ENCODE measurements at regions not wholly inside any gene's neighbourhood (a gene's known extent, or its start where the extent isn't known, plus 50 kb on each side); places are given as distances from the start of the nearest gene placed in this dataset.

- H3K27ac ChIP-seq (ENCODE audit: low read depth, low read length): no peak overlapping the region
Measured at GRCh38 chr2:88810488-88810887, 119.0 kb downstream of the RPIA start.

DNA sequence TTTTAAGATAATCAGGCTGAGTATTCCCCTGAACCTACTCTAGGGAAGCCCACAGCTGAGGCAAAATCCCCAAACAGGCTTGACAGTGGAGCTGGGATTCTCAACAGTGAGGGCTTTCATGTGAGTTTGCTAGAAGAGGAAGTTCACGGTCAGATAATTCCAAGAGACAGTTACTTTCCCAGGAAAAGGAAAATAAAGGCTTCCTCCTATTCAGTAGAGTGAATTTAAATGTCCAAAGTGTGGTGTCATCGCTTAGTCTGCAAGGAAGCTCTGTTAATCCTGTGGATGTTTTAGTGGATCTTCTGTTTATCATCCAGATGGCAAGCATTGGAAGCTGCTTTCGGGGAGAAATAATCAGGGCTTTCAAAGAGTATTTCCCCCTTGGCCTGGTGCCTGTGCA lies 119.8 kb downstream of the RPIA start:
- Histone ChIP-seq H4K5ac (ENCODE audit: low read length) (no peak overlapping the region), H3K79me2 (ENCODE audit: control insufficient read depth, insufficient read depth, low read length) (no peaks in the 10 kb centered on the region), H3K23ac (ENCODE audit: low read length) (no peak overlapping the region), H3K4ac (ENCODE audit: low read depth, low read length) (no peak overlapping the region), H3K56ac (ENCODE audit: low read length) (no peak overlapping the region), H4K8ac (ENCODE audit: low read depth, low read length) (no peak overlapping the region), H2BK120ac (ENCODE audit: low read depth, low read length) (no peak overlapping the region), H2BK15ac (replicated peaks; ENCODE audit: low read depth) (no peak overlapping the region), H3K9ac (ENCODE audit: low read length) (no peak overlapping the region), H3K79me1 (ENCODE audit: low read length) (no peaks in the 10 kb centered on the region), H3K4me1 (ENCODE audit: control insufficient read depth, low read depth, low read length) (no peaks in the 10 kb centered on the region), H3K36me3 (ENCODE audit: control insufficient read depth, insufficient read depth, low read length) (no peaks in the 10 kb centered on the region), H3K27me3 (ENCODE audit: insufficient read depth, low read length, poor library complexity) (no peaks in the 10 kb centered on the region), H2AK5ac (ENCODE audit: low read length) (no peak overlapping the region), H2BK5ac (ENCODE audit: low read length) (no peak overlapping the region), H3K18ac (ENCODE audit: low read length) (no peak overlapping the region), H3K4me3 (ENCODE audit: low read length) (no peak overlapping the region), H3K4me2 (ENCODE audit: low read length) (no peak overlapping the region), H3K27ac (ENCODE audit: low read depth, low read length) (no peak overlapping the region)
- no peak for DNase-seq
- no CpG with 5 or more reads among the region's 3 CpGs for WGBS (ENCODE audit: extremely low coverage, insufficient coverage, low lambda C conversion rate)

More at GRCh38 chr2:88810488-88810887, 119.0 kb downstream of the RPIA start:
- Histone ChIP-seq H2BK15ac (replicated peaks; ENCODE audit: low read depth) (no peak overlapping the region), H3K4ac (ENCODE audit: low read depth, low read length) (no peak overlapping the region), H2AK5ac (ENCODE audit: low read length) (no peak overlapping the region), H4K8ac (ENCODE audit: low read depth, low read length) (no peak overlapping the region), H3K4me2 (ENCODE audit: low read length) (no peak overlapping the region), H3K27me3 (ENCODE audit: insufficient read depth, low read length, poor library complexity) (no peaks in the 10 kb centered on the region), H3K56ac (ENCODE audit: low read length) (no peak overlapping the region), H3K23ac (ENCODE audit: low read length) (no peak overlapping the region), H3K9ac (ENCODE audit: low read length) (no peak overlapping the region), H3K79me2 (ENCODE audit: control insufficient read depth, insufficient read depth, low read length) (no peaks in the 10 kb centered on the region), H3K79me1 (ENCODE audit: low read length) (no peaks in the 10 kb centered on the region), H3K4me3 (ENCODE audit: low read length) (no peak overlapping the region), H3K36me3 (ENCODE audit: control insufficient read depth, insufficient read depth, low read length) (no peaks in the 10 kb centered on the region), H3K4me1 (ENCODE audit: control insufficient read depth, low read depth, low read length) (no peaks in the 10 kb centered on the region), H2BK120ac (ENCODE audit: low read depth, low read length) (no peak overlapping the region), H2BK5ac (ENCODE audit: low read length) (no peak overlapping the region), H3K18ac (ENCODE audit: low read length) (no peak overlapping the region), H4K5ac (ENCODE audit: low read length) (no peak overlapping the region)
- no peak for DNase-seq
- no CpG with 5 or more reads among the region's 8 CpGs for WGBS (ENCODE audit: extremely low coverage, insufficient coverage, low lambda C conversion rate)

DNA sequence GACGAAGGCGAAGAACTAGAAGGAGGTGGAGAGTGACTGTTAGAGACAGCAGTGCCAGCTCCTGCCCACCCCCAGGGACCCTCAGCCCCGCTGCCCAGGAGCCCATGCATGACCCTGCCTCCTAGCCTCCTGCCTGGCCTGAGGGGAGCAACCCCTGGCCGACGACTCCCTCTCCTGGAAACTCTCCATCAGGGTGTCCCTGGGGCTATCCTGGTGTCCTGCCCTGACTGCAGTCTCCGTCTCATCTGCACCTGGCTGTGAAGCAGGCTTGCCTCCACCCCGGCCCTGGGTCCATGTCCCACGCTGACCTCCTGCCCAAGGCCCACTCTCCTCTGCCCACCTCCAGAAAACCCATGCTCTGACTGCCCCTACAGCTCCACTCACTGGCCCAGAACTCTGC lies 120.2 kb downstream of the RPIA start:
- H3K27ac ChIP-seq (ENCODE audit: low read depth, low read length): no peak overlapping the region
- no peak for DNase-seq
- H4K5ac ChIP-seq (ENCODE audit: low read length): no peak overlapping the region
- no peak overlapping the region for H3K4me2 ChIP-seq (ENCODE audit: low read length)
- H2AK5ac ChIP-seq (ENCODE audit: low read length): no peak overlapping the region
- H3K4me1 ChIP-seq (ENCODE audit: control insufficient read depth, low read depth, low read length): no peaks in the 10 kb centered on the region
- no CpG with 5 or more reads among the region's 8 CpGs for WGBS (ENCODE audit: extremely low coverage, insufficient coverage, low lambda C conversion rate)
- H3K23ac ChIP-seq (ENCODE audit: low read length): no peak overlapping the region
- H3K79me1 ChIP-seq (ENCODE audit: low read length): no peaks in the 10 kb centered on the region
- no peak overlapping the region for H3K4ac ChIP-seq (ENCODE audit: low read depth, low read length)
- H2BK15ac ChIP-seq (replicated peaks; ENCODE audit: low read depth): no peak overlapping the region
- H3K79me2 ChIP-seq (ENCODE audit: control insufficient read depth, insufficient read depth, low read length): no peaks in the 10 kb centered on the region
- no peak overlapping the region for H3K18ac ChIP-seq (ENCODE audit: low read length)
- no peak overlapping the region for H4K8ac ChIP-seq (ENCODE audit: low read depth, low read length)
- no peak overlapping the region for H3K56ac ChIP-seq (ENCODE audit: low read length)
- H3K9ac ChIP-seq (ENCODE audit: low read length): no peak overlapping the region
- no peak overlapping the region for H2BK120ac ChIP-seq (ENCODE audit: low read depth, low read length)
- H3K27me3 ChIP-seq (ENCODE audit: insufficient read depth, low read length, poor library complexity): no peaks in the 10 kb centered on the region
- H2BK5ac ChIP-seq (ENCODE audit: low read length): no peak overlapping the region
- no peak overlapping the region for H3K4me3 ChIP-seq (ENCODE audit: low read length)
- no peaks in the 10 kb centered on the region for H3K36me3 ChIP-seq (ENCODE audit: control insufficient read depth, insufficient read depth, low read length)

DNA sequence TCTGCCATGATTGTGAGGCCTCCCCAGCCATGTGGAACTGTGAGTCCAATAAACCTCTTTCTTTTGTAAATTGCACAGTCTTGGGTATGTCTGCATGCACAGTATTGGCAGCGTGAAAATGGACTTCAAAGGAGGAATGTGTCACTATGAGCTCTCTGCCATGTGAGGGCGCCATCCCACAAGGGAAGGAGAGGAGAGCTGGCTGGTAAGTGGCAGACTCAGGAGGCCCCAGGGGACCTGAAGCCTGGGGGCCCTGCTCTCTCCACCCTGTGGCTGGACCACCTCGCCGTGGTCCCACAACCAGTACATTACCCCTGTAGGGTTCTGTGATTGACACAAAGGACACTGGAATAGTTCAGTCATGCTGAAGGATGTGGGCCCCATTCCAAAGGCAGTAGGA lies 122.1 kb downstream of the RPIA start:
- Histone ChIP-seq H3K18ac (ENCODE audit: low read length) (no peak overlapping the region), H3K4me1 (ENCODE audit: control insufficient read depth, low read depth, low read length) (no peaks in the 10 kb centered on the region), H3K79me2 (ENCODE audit: control insufficient read depth, insufficient read depth, low read length) (no peaks in the 10 kb centered on the region), H4K5ac (ENCODE audit: low read length) (no peak overlapping the region), H3K36me3 (ENCODE audit: control insufficient read depth, insufficient read depth, low read length) (no peaks in the 10 kb centered on the region), H3K23ac (ENCODE audit: low read length) (no peak overlapping the region), H3K4me2 (ENCODE audit: low read length) (no peak overlapping the region), H3K27ac (ENCODE audit: low read depth, low read length) (no peak overlapping the region), H3K27me3 (ENCODE audit: insufficient read depth, low read length, poor library complexity) (no peaks in the 10 kb centered on the region), H3K4ac (ENCODE audit: low read depth, low read length) (no peak overlapping the region), H2AK5ac (ENCODE audit: low read length) (no peak overlapping the region), H2BK120ac (ENCODE audit: low read depth, low read length) (no peak overlapping the region), H4K8ac (ENCODE audit: low read depth, low read length) (no peak overlapping the region), H3K4me3 (ENCODE audit: low read length) (no peak overlapping the region), H2BK15ac (replicated peaks; ENCODE audit: low read depth) (no peak overlapping the region), H3K9ac (ENCODE audit: low read length) (no peak overlapping the region), H2BK5ac (ENCODE audit: low read length) (no peak overlapping the region), H3K56ac (ENCODE audit: low read length) (no peak overlapping the region), H3K79me1 (ENCODE audit: low read length) (no peaks in the 10 kb centered on the region)
- WGBS (ENCODE audit: extremely low coverage, insufficient coverage, low lambda C conversion rate): no CpG with 5 or more reads among the region's 4 CpGs
- no peak for DNase-seq

- no peak overlapping the region for H4K8ac ChIP-seq (ENCODE audit: low read depth, low read length)
- H2BK15ac ChIP-seq (replicated peaks; ENCODE audit: low read depth): no peak overlapping the region
- H3K27ac ChIP-seq (ENCODE audit: low read depth, low read length): no peak overlapping the region
- H2AK5ac ChIP-seq (ENCODE audit: low read length): no peak overlapping the region
- no peak for DNase-seq
- H3K56ac ChIP-seq (ENCODE audit: low read length): no peak overlapping the region
- H3K79me1 ChIP-seq (ENCODE audit: low read length): no peaks in the 10 kb centered on the region
- H2BK5ac ChIP-seq (ENCODE audit: low read length): no peak overlapping the region
- no peak overlapping the region for H3K18ac ChIP-seq (ENCODE audit: low read length)
- H3K27me3 ChIP-seq (ENCODE audit: insufficient read depth, low read length, poor library complexity): no peaks in the 10 kb centered on the region
- H3K4me3 ChIP-seq (ENCODE audit: low read length): no peak overlapping the region
- H3K23ac ChIP-seq (ENCODE audit: low read length): no peak overlapping the region
- H3K9ac ChIP-seq (ENCODE audit: low read length): no peak overlapping the region
- H3K36me3 ChIP-seq (ENCODE audit: control insufficient read depth, insufficient read depth, low read length): no peaks in the 10 kb centered on the region
- no peak overlapping the region for H3K4me2 ChIP-seq (ENCODE audit: low read length)
- no peak overlapping the region for H3K4ac ChIP-seq (ENCODE audit: low read depth, low read length)
- H3K4me1 ChIP-seq (ENCODE audit: control insufficient read depth, low read depth, low read length): no peaks in the 10 kb centered on the region
- H4K5ac ChIP-seq (ENCODE audit: low read length): no peak overlapping the region
- no peak overlapping the region for H2BK120ac ChIP-seq (ENCODE audit: low read depth, low read length)
- no peaks in the 10 kb centered on the region for H3K79me2 ChIP-seq (ENCODE audit: control insufficient read depth, insufficient read depth, low read length)
Measured at GRCh38 chr2:88815282-88815681, 123.8 kb downstream of the RPIA start.

DNA sequence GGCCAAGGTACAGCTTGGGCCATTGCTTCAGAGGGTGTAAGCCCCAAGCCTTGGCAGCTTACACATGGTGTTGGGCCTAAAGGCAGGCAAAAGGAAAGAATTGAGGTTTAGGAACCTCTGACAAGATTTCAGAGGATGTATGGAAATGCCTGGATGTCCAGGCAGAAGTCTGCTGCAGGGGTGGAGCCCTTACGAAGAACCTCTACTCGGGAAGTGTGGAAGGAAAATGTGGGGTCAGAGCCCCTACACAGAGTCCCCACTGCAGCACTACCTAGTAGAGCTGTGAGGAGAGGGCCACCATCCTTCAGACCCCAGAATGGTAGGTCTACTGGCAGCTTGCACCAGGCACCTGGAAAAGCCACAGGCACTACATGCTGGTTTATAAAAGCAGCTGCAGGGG lies 124.2 kb downstream of the RPIA start:
- Histone ChIP-seq H4K8ac (ENCODE audit: low read depth, low read length) (no peak overlapping the region), H2BK120ac (ENCODE audit: low read depth, low read length) (no peak overlapping the region), H4K5ac (ENCODE audit: low read length) (no peak overlapping the region), H3K79me1 (ENCODE audit: low read length) (no peaks in the 10 kb centered on the region), H3K4ac (ENCODE audit: low read depth, low read length) (no peak overlapping the region), H3K27me3 (ENCODE audit: insufficient read depth, low read length, poor library complexity) (no peaks in the 10 kb centered on the region), H3K56ac (ENCODE audit: low read length) (no peak overlapping the region), H3K79me2 (ENCODE audit: control insufficient read depth, insufficient read depth, low read length) (no peaks in the 10 kb centered on the region), H3K23ac (ENCODE audit: low read length) (no peak overlapping the region), H3K36me3 (ENCODE audit: control insufficient read depth, insufficient read depth, low read length) (no peaks in the 10 kb centered on the region), H2AK5ac (ENCODE audit: low read length) (no peak overlapping the region), H2BK15ac (replicated peaks; ENCODE audit: low read depth) (no peak overlapping the region), H3K9ac (ENCODE audit: low read length) (no peak overlapping the region), H3K4me3 (ENCODE audit: low read length) (no peak overlapping the region), H3K4me1 (ENCODE audit: control insufficient read depth, low read depth, low read length) (no peaks in the 10 kb centered on the region), H3K18ac (ENCODE audit: low read length) (no peak overlapping the region), H3K4me2 (ENCODE audit: low read length) (no peak overlapping the region), H3K27ac (ENCODE audit: low read depth, low read length) (no peak overlapping the region), H2BK5ac (ENCODE audit: low read length) (no peak overlapping the region)
- no CpG with 5 or more reads among the region's 2 CpGs for WGBS (ENCODE audit: extremely low coverage, insufficient coverage, low lambda C conversion rate)
- DNase-seq: no peak

Measured in mesendoderm (in vitro differentiated cells).